ENCODE measurements at regions not wholly inside any gene's neighbourhood (a gene's known extent, or its start where the extent isn't known, plus 50 kb on each side); places are given as distances from the start of the nearest gene placed in this dataset.
A peak's percentile ranks its signal among the peaks of the same experiment; 100 is the strongest.
"Not testable (repeated sequence)": the region's sequence is repeated elsewhere in the genome, so short reads cannot be mapped to it uniquely, and the experiment has no call there.

DNA sequence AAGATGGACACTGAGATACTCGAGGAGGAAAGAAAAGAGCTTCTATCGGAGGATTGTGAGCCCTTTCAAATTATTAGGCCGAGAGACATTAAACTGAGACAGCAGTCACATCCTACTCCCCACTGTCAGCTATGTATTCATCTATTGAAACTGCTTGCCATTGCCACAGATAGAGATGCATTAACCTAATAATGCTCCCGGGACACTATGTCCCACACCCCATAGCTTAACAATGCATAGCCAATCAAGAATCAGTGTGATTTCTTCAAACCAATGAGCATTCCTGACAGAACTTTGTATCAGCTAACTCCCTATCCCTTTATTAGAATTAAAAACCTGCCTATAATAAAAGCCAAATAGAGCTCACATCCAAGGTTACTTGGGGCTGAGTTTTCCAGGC is 118.1 kb upstream of the NEIL3 start:
- no peak for DNase-seq

- no peak for DNase-seq
These were observed 117.7 kb upstream of the NEIL3 start for GRCh38 chr4:177191991-177192390.

- not testable (repeated sequence) for DNase-seq
These were observed 116.5 kb upstream of the NEIL3 start for GRCh38 chr4:177193024-177193715.

- no peak for DNase-seq
These were observed 114.8 kb upstream of the NEIL3 start for GRCh38 chr4:177194906-177195305.

- DNase-seq: no peak
These were observed 113.1 kb upstream of the NEIL3 start for GRCh38 chr4:177196615-177197014.

DNA sequence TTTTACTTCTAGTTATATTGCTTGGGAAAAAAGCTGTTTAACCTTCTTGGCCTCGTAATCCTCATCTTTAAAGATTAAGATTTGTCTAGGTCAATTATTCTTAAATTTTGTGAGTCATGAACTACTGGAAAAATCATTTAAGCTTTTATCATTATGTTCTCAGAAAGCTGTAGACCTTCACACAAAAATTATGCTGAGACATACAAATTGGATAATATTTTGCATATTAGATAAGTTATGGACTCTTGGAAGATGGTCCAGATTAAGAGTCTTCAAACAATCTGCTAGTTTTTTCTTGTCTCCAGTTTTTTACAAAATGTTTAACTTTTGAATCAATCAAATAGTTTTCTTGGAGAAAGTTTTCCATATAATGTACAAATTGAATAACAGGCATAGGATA is 108.1 kb upstream of the NEIL3 start:
- DNase-seq: no peak

DNA sequence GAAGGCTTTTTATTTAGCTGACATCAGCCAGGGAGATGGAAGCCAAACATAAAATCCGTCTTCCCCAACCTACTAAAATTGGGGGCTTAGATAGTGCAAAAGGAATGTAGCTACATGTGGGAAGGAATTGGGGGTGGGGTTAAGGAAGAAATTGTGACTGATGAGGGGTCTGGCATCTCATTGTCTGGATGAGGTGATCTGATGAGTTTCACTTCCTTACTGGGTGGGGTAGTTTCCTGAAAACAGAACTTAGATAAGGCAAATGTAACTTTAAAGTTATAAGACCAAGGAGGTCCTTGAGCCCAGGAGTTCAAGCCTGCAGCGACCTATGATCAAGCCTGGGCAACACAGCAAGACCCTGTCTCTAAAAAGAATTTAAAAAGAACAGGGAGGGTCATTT is 105.5 kb upstream of the NEIL3 start:
- no peak for DNase-seq

GRCh38 chr4:177214935-177215334 is 94.7 kb upstream of the NEIL3 start:
- DNase-seq: no peak

DNA sequence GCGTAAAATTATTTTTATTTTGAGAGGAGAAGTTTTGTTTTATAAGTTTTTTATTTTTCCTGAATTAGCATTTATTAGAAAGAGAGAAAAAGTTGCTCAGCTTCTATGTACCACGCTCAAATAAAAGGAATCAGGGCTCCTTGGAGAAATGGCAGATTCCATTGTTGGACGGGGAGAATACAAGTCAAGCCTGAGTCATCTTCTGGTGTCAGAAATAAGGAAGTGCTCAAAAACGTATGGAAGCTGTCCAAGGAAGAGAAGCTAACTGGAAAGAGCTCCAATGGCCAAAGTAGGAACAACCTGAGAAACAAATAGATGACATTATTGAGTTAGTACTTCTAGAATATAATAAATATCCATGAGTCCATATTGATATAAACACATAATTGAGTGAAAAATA is 89.3 kb upstream of the NEIL3 start:
- no peak for DNase-seq

GRCh38 chr4:177222781-177223180 is 86.9 kb upstream of the NEIL3 start:
- DNase-seq: no peak

DNA sequence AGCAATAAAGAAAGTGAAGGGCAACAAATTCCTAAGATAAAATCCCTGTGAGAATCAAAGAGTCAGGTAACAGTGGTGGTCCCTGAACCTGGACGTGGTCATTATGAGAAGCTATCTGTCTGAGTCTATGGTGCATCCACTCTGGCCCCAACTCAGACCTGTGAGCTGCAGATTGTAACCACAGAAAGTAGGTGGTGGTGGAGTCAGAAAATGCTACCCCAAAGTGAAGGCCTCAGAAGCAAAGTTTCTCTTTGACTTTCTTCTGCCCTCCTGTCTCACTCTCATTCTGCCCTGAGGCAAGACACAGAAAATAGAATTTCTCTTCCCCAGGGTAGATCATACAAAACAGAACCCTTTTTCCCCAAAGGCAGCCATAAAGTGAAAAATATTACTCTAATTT is 84.1 kb upstream of the NEIL3 start:
- DNase-seq: no peak

DNA sequence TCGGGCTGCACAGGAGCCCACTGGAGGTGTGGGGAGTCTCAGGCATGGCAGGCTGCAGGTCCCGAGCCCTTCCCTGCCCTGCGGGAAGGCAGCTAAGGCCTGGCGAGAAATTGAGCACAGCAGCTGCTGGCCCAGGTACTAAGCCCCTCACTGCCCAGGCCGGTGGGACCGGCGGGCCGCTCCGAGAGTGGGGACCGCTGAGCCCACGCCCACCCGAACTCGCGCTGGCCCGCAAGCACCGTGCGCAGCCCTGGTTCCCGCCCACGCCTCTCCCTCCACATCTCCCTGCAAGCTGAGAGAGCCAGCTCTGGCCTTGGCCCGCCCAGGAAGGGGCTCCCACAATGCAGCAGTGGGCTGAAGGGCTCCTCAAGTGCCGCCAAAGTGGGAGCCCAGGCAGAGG is 82.0 kb upstream of the NEIL3 start:
- DNase-seq: no peak

DNA sequence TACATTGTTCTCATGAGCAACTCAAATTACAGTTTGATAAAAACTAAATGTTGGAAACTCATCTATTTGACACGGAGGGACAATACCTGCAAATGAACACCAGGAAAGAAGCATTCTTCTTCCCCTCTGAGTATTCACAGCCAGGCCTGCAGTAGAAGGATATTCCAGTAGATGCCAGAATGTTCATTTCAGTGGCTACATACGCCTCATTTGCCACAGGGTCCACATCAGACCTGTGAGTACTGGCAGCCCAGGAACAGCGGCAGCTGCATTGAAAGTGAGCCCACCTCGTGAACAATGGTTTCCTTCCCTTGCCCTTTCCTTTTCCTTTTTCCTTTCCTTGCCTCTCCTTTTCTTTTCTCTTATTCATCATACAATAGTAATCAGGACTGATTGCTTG is 81.1 kb upstream of the NEIL3 start:
- DNase-seq: no peak

- no peak for DNase-seq
These were observed 80.3 kb upstream of the NEIL3 start for GRCh38 chr4:177229331-177229730.

GRCh38 chr4:177232473-177232872 is 77.2 kb upstream of the NEIL3 start:
- no peak for DNase-seq

DNA sequence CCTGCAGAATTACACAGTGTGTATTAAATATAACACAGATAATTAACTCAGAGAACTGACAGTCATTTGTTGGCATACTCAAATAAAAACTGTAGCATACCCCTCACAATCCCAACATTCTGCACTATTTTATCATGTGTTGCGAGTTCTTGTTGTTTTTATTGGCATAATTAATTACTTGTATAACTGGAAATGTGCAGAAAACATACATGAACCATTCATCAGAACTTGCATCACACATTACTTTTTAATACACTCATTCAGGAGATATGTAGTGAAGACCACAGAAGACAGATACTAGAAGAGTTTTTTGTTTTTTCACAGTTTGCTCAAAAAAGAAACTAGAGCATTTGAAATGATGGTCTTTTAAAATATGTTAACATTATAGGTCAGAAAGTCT is 74.6 kb upstream of the NEIL3 start:
- DNase-seq: no peak

DNA sequence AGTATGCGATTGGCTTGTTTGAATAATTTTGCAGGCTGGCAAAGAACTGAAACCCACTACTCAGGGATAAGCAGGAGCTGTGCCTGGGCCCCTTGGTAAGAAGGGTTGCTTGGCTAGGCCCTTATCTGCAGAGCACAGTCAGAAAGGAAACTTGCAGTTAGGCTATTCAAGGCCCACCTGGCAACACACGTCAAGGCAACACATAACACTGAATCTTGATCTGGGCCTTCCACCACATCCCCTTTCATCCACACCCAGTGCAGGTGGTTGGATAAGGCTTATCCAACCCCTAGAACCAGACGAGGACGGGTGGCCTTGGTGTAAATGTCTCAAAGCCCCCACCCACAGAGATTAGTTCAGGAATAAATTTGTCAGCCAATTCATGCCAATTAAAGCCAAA is 72.8 kb upstream of the NEIL3 start:
- no peak for DNase-seq

DNA sequence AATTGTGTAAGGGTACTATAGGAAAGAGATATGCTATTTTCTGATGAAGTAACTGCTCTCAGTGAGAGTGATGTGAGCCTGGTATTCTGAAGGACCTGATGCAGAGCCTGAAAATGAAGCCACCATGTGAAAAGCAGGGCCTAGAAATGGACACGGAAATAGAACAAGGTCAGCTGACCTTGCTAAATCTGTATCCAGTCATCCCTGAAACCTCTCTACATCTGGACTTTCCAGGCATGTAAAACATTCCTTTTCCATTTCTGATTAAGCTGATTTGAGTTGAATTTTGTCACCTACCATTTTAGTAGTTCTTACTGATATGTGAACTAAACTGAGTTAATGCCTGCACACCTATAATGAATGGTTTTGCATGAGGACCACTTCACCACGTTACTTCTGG is 72.4 kb upstream of the NEIL3 start:
- DNase-seq: no peak

DNA sequence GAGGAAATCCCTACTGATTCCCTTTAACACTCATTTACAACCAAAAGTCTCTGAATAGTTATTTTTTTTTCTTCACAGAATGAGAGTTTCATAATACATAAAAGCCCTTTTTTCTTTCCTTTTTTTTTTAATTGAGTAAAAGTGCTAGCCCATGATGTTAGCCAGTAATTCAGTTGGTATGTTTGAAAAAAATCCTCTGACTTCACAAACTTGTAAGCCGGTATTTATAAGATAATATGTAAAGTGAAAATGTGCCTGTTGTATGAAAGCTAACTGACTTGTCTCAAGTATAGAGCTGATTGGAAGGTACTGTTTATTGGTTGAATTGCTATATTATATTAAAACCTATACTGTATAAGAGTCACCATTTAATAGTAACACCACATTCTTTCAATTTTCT is 70.2 kb upstream of the NEIL3 start:
- DNase-seq: no peak

DNA sequence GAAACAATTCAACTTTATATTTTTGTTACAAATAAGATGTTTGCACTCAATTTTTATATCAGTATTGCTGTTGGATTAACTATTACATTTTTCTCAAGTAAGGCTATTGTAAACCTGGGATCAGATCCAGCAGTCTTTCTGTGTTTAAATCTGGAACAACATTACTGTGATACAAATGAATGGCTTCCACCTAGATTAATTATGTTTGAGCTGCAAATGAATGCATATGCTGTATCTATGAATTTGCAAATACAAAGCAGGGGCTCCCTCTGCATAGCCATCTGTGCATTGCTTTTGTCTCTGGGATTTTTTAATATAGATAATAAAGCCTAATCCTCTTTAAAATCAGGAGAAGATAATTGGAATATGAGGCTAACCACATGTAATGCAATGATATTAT is 69.8 kb upstream of the NEIL3 start:
- no peak for DNase-seq

DNA sequence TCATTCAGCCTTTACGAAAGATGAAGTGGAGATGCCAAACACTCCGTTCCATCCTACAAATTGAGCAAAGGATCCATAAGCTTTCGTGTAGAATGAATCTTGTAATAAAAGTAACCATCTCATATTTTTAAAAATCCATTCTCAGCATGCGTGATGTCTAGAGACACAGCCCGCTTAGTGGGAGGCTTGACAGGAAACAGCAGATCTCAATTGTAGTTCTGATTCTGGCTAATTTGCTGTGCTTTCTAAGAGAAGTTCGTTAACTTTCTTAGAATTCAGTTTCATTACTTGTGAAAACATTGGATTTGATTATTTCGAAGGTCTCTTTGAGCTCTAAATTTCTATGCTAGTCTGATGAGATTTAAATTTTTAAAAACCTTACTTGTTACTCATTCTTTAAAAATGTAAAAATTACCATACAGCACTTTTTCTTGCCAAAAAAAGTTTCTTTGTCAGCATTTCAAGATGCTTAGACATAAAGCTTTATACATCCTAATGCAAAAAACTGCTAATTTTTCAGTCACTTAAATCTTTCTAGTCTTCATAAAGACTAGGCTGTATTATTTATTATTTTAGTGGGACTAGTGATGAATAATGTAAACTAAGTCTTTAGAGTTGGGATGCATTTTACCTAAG is 66.9 kb upstream of the NEIL3 start:
- DNase-seq: no peak

DNA sequence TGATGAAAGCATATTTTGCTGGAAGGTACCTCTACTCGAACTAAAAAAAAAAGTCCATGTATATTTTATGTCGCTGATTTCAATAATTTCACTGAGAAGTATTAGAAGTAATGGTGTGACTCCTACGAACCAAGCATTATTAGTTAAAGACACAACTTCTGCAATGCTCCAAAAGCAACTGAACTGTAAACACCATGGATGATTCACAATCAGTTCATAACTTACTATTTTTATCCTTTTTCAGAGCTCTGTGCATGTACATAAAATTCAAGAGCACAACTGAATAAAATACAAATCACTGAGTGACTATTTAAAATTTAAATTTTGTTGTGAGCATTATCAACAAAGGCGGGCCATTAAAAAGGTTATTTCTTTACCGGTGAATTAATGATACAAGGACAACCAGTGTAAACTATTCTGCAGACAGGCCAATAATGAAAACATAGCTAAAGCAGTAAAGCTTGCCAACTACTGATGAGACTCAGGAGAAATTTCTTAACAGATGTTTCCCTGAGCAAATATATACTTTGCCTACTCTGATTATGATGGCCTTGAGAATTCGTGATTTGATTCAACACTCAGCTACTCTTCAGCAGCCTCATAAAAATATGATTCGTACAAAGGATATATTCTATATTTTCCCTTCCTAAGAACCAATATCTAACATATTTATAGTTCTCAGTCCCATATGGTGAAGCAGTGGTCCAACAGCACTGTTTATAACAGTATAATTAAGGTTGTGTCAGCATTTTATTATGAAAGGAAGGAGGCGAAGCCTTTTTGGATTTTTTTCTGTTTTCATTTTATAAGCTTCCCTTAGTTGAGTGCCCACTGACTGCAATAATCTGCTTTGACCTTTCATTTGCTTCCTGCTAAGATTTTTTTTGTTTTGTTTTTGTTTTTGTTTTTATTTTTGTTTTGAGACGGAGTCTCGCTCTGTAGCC is 62.8 kb upstream of the NEIL3 start:
- no peak for DNase-seq

GRCh38 chr4:177250056-177250696 is 59.5 kb upstream of the NEIL3 start:
- peak; percentile 2 for DNase-seq

Data from NK-92 treated with Interleukin-12 subunit alpha and Interleukin-12 subunit beta, amount 100 ng/mL, for 24 hours (cell line).